GM21528 (cell line): ENCODE measurements at regions not wholly inside any gene's neighbourhood (a gene's known extent, or its start where the extent isn't known, plus 50 kb on each side); places are given as distances from the start of the nearest gene placed in this dataset.
A peak's percentile ranks its signal among the peaks of the same experiment; 100 is the strongest.

ENCODE experiments used
- ATAC-seq: cut with Tn5 transposase; IDR thresholded peaks from one replicate; pipeline ENCODE4 v1.9.1; 2021; ENCODE audit warnings: mild to moderate bottlenecking, moderate library complexity; ENCODE audit not compliant: unreplicated experiment, low FRiP score

DNA sequence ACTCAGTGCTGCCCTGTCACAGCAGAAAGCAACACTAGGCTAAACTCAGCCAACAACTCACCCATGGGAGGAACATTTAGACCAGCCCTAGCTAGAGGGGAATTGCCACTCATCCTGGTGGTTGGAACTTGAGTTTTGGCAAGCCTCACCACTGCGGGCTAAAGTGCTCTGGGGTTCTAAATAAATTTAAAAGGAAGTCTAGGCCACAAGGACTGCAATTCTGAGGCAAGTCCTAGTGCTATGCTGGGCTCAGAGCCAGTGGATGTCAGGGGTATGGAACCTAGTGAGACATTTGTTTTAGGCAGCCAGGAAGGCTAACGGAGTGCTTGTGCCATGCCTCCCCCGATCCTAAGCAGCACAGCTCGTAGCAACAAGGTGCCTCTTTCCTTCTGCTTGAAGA, 78.0 kb downstream of the RGS13 start:
- ATAC-seq: no peak

DNA sequence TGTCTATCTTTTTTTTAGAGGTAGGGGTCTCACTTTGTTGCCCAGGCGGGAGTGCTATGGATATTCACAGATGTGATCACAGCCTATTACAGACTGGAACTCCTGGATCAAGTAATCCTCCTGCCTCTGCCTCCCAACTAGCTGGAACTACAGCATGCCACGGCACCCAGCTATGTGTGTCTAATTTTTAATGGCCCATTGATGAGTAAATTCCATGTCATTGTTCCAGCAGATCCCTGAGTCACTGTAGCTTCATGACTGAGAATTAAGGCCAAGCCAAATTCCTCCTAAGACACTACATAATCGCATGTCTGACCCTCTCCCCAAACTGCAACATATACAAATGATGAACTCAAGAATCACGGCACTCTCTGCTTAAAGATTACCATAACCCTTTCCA, 84.2 kb upstream of the RGS2 start:
- no peak for ATAC-seq

- ATAC-seq: no peak
Measured at GRCh38 chr1:192726820-192727504, 81.9 kb upstream of the RGS2 start.

DNA sequence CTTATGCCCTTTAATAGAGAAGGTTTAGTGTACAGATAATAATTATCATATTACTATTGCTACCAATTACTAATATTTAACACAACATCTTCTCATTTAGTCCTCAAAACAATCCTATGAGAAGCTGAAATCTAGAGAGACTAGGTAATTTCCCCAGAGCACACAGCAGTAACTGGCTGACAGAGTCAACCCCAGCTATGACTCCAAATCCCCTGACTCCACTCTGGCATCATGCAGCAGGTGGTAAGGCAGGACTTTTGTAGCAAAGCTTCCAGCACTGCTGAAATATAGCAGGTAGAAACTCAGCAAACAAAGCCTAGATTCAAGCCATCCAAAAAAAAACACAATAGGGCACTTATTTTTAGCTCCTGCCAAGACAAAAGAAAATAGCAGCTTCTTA, 79.3 kb upstream of the RGS2 start:
- no peak for ATAC-seq

- ATAC-seq: no peak
Measured at GRCh38 chr1:192730198-192730597, 78.6 kb upstream of the RGS2 start.

GRCh38 chr1:192732787-192733186, 76.1 kb upstream of the RGS2 start:
- peak; percentile 74 for ATAC-seq

DNA sequence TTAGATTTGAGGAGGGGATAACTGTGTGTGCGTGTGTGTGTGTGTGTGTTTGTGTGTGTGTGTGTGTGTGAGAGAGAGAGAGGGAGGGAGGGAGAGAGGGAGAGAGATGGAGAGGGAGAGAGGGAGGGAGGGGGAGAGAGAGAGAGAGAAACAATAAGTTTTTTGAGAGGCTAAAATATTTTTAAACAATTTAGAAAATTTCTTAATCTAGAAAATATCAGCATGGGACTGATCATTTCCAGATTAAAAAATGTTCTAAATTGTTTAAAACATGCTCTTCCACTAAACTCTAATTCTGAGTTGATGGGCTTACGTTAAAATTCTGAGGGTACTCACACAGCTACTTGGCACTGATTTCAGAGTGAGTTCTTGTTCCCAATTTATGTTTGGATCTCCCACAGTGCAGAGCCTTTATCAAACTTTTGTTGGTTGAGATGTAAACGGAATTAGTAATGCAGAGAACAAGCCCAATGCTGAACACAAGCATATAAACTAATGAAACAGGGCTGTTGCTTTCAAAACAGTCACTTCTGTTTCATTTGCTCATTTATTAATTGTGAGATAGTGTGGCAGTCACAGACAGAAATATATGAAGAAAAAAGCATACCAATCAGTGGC, 73.4 kb upstream of the RGS2 start:
- no peak for ATAC-seq

DNA sequence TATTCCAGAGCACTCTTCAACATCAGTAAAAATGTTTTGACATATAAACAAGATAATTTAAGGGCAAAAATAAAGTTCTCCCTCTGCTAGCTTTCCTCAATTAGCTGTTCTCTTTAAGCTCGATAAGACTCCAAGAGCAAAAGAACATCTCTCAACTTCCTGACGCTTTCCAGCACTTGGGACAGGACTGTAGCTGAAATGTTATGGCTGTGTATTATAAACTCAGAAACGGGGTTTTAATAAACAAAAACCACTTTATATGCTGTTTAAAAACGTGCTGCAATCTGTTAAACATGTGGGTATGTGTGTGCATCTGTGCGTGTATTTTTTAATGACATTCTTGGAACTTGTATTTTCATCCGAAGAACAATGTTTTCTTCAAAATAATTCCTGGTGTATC, 71.5 kb upstream of the RGS2 start:
- no peak for ATAC-seq

DNA sequence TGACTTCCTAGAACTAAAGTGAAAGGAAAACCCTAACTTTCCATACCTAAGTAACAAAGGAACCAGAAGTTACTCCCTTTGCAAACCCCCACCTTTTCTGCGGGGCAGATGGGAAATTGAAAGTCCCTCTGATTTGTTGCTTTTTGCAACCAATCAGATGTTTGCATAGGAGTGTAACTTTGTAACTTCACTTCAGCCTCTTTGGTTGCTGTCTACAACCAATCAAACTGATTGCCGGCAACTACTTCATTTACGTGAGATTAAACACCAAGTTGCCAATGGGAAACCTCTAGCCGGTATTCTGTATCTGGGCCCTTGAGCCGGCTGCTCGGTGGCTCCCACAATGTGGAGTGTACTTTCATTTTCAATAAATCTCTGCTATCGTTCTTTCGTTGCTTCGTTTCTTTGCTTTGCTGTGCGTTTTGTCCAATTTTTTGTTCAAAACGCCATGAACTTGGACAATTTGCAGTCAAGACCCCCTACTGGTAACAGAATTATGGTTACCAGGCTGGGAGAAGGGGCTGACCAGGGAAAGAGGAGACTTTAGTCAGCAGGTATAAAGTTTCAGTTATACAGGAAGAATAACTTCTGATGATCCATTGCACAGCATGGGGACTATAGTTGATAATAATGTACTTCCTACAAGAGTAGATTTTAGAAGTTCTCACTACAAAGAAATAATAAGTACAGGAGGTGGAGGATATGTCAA, 69.2 kb upstream of the RGS2 start:
- no peak for ATAC-seq

DNA sequence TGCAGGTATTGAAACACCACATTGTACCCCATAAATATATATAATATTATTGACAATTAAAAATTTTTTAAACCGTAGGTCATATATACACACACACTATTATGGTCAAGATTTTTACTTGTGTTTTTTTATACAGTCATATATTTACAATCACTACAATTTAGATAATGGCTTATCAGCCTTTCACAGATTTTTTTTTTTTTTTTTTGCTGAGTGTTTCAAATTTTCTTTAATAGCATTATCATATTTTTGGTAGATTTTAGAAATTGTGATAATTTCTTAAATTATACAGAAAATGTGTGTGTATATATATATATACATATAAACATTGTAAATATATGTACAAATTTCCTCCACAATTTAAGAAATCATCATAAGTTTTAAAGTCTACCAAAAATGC, 68.6 kb upstream of the RGS2 start:
- ATAC-seq: no peak

- no peak for ATAC-seq
Measured at GRCh38 chr1:192741095-192741494, 67.7 kb upstream of the RGS2 start.

DNA sequence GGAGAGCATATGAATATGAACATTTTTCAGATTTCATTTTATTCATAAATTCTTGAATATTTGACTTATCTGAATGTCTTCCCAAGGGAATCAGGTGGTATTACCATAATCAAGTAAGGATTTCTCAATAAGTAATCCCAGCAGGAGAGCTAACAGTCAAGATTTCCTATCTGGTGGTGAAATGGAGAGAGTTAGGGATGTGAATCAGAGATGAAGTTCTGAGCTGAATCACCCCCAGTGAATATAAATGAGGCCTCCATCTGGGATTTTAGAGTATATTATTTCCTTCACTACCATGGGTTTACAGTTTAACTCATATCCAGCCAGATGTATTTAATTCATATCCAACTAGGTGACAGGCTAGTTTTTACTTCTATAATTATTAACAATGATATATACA, 61.5 kb upstream of the RGS2 start:
- ATAC-seq: no peak

- ATAC-seq: no peak
Measured at GRCh38 chr1:192747943-192748342, 60.9 kb upstream of the RGS2 start.

GRCh38 chr1:192749349-192749748, 59.5 kb upstream of the RGS2 start:
- no peak for ATAC-seq

DNA sequence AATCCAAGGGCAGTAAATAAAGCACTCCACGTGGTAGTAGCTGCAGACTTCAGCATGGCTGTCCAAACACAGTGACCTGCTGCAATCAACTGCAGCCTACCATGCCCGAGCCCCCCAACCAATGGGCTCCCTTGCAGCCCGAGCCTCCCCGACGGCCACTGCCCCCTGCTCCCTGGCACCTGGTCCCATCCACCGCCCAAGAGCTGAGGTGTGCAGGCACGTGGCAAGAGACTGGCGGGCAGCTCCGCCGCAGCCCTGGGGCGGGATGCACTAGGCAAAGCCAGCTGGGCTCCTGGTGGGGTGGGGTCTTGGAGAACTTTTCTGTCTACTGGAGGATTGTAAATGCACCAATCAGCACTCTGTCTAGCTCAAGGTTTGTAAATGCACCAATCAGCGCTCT, 57.6 kb upstream of the RGS2 start:
- ATAC-seq: no peak

- ATAC-seq: no peak
Measured at GRCh38 chr1:192756314-192756713, 52.5 kb upstream of the RGS2 start.

GRCh38 chr1:192756847-192757246, 52.0 kb upstream of the RGS2 start:
- ATAC-seq: no peak

DNA sequence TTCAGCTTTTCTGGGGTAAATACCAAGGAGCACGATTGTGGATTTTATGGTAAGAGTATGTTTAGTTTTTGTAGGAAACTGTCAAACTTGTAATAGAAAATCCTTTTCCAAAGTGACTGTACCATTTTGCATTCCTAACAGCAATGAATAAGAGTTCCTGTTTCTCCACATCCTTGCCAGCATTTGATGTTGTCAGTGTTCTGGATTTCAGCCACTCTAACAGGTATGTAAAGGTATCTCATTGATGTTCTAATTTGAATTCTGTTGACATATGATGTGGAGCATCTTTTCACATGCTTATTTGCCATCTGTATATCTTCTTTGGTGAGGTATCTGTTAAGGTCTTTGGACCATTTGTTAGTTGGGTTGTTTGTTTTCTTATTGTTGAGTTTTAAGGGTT, 50.3 kb upstream of the RGS2 start:
- no peak for ATAC-seq
